HG02840 (cell line): ENCODE measurements at regions not wholly inside any gene's neighbourhood (a gene's known extent, or its start where the extent isn't known, plus 50 kb on each side); places are given as distances from the start of the nearest gene placed in this dataset.
"Not testable (repeated sequence)": the region's sequence is repeated elsewhere in the genome, so short reads cannot be mapped to it uniquely, and the experiment has no call there.

ENCODE experiments used
- ATAC-seq: cut with Tn5 transposase; IDR thresholded peaks from one replicate; pipeline ENCODE4 v1.9.1; 2021; ENCODE audit warnings: mild to moderate bottlenecking, moderate library complexity, moderate number of reproducible peaks; ENCODE audit not compliant: unreplicated experiment, low FRiP score

DNA sequence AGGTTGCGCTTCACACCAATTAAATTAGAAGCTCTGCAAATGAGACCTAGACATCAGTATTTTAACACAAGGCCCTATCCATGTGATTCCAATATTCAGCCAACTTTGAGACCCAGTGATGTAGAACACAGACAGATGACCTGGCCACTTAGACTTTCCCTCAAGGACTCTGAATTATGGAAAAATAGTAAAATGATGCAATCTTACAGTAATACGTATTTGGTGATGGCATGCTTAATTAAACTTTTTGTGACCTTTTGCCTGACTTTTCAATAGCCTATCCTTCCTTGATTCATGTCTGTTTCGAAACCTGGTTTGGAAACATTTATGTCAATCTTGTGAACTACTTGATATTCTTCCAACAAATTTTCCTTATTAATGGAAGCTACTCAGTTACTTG is 521.2 kb downstream of the KCNA4 start:
- no peak for ATAC-seq

DNA sequence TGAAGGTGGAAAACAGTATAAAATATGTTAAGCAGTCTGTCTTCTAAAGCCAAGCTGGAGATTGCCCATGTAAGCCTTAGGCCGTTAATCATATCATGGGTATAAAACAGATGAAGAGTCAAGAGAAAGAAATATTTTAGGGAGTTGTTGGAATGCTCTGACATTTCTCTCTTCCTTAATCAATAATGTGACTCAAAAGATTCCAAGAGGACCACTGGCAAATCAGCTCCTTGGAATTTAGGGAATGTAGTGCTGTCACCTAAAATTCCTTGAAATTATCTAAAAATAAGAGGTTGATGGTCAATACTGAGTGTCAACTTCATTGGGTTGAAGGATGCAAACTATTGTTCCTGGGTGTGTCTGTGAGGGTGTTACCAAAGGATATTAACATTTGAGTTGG is 525.9 kb downstream of the KCNA4 start:
- ATAC-seq: no peak

DNA sequence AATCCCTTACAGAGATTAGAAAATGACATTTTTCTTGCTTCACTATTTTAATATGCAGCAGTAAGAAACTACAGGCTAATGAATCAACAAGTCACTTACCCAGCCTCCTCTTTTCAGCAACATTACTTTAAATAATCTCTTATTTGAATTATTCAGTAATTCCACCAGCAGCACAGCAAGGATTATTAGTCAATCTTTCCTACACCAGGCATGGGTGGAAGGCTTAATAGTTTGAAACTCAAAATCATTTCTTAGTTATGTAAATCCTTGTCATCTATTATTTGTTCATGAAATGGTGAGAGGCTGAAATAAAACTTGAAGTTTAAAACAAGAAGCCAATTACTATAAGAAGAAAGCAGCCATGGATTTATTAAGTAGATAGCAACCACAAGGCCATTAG is 530.5 kb downstream of the KCNA4 start:
- no peak for ATAC-seq

DNA sequence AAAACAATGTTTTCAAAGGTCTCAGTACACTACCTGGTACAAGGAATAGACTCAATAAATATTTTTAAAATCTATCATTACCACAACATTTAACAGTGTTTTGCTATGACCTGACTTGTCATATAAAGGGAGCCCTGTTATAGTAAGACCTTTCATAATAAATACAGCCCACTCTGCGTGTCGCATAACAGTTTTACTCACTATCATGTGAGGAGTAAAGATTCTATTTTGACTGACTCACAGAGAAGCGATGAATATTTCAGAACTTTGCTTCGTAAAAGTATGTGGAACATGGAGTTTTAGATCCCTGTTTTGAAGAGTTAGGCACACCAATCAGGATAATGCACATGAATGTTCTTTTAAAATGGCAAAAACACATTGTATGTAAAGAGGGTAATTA is 531.2 kb downstream of the KCNA4 start:
- ATAC-seq: no peak

DNA sequence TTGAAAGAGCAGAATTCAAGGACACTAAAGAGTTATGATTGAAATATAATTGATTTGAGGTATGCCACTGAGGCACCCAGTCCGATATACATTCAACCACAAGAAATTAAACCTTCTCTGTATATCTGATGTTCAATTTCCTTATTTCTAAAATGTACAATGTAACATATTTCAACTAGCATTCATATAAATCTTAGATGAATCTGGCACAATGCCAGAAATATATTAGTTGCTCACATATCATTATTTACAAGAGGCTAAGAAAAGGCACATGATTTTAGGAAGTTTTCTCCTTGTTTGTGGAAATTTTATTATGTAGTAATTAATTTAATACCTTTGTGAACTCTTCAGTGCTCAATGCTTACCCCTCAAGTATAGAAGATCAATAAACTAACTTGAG is 532.3 kb downstream of the KCNA4 start:
- ATAC-seq: no peak

DNA sequence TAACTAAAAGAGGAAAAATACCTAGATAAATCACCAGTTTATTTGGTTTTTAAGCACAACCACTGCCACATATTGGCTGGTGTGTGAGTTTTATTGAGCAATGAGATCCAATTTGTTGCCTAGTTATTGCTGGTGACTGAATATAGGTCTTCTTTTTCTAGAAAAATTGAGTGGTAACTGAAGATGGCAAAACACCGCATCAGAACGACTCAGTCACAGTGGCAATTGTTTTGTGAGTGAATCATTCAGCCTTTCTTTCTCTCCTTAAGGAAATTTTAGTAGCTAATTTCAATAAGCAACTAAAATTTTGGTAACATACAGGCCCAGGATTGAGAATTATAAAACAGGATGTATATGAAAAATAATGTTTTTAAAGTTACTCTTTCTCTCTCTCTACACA is 533.0 kb downstream of the KCNA4 start:
- no peak for ATAC-seq

DNA sequence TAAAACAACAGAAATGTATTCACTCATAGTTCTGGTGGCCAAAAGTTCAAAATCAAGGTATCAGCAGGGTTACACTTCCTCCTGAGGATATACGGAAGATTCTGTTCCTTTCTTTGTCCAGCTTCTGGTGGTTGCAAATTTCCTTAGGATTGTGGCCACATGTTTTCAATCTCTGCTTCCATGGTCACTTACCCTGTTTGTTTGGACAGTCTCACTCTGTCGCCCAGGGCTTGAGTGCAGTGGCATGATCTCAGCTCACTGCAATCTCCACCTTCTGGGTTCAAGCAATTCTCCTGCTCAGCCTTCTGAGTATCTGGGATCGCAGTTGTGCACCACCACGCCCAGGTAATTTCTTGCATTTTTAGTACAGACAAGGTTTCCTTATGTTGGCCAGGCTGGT is 534.3 kb downstream of the KCNA4 start:
- ATAC-seq: no peak

DNA sequence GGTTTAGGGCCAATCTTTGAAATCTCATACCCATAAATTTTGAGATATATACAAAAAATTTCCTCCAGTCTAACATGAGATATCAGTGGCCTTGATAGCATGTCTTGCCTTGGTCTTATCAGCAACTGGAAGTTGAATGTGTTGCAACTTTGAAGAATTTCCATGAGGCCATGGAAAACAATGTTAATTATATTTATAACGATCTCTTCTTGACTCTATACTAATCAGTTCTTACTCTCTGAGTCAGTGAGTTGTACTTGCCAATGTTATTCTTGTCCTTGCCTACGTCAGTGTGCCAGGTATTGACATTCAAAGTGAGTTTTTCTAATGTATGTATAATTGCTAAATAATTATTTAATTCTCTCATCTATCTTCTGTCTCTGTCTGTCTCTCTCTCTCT is 535.1 kb downstream of the KCNA4 start:
- ATAC-seq: no peak

DNA sequence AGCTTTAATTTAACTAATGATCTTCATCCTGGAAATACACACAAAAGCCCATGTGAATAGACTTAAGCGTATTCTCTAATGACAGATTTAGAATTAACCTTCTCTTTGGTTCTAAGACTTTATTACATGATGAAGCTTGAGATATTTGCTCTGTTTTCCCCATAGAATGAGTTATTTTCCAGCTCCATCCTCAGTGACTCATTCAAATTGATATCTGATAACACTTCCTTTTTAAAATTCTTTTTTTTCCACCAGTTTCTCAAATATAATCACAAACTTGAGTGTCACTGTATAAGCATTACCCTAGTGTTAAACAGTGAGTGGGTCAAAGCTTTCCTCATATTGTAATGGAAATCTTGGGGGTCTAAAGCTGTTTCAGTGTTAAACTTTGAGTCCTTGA is 535.8 kb downstream of the KCNA4 start:
- no peak for ATAC-seq

DNA sequence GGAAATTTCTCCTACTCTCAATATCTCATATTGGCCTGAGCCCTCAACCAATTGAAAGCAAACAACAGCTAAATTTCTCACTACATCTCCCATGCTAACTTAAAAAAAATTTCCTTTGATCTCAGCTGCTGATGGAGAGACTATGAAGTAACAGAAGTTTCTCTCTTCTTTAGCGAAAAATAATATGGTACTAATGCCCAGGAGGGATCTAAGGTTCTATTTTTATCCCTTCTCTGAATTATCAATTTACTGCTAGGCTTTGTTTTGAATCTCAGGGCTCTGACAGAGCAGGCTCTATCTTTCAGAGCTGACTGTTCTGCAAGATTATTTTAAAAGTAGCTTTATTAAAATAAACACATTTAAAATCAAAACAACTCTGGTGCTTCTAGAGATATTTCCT is 558.6 kb downstream of the KCNA4 start:
- ATAC-seq: no peak

DNA sequence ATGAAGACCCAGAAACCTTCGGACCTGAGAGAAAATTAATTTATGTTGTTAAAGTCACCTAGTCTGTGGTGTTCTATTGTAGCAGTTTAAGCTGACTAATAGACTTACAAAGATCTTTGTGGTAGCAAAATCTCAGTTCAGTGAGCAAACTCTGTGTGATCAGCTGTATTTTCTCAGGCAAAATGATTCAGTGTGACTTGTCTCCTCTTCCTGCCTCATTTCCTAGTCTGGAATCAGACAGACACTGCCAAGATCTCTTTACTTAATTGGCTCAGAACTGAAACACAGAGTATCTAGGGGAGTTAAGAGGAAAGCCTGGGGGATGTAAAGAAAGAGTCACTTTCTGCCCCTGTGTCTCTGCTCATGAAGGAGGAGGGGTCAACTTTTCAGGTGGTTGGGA is 564.7 kb downstream of the KCNA4 start:
- ATAC-seq: no peak

DNA sequence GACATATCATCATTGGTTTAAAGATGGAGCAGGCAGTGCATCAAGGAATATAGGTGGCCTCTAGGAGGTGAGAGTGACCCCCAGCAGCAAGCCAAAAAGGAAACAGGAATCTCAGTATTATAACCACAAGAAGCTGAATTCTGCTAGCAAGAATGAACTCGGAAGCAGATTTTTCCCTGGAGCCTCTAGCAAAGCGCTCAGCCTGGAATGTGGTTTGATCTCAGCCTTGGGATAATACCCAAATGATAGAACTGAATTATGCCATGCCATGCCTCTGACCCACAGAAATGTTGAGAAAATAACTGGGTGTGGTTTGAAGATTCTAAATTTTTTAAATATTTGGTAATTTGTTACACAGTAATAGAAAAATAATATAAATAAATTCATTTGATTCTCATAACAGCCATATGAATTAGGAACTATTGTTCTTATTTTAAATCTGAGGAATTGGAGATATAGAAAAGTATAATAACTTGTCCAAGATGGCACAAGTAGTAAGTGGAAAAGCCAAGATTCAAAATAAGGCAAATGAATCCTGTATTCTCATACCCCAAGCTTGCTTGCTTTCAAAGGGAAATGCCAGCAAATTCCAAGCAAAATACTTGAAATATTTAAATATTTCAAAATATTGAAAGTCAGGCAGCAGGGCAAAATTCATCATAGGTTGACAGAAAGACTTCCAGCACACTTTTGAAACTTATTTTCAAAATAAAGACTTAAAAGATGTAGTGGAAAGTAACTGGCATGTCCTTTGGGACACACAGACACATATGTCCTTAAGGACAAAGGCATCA is 567.4 kb downstream of the KCNA4 start:
- no peak for ATAC-seq

DNA sequence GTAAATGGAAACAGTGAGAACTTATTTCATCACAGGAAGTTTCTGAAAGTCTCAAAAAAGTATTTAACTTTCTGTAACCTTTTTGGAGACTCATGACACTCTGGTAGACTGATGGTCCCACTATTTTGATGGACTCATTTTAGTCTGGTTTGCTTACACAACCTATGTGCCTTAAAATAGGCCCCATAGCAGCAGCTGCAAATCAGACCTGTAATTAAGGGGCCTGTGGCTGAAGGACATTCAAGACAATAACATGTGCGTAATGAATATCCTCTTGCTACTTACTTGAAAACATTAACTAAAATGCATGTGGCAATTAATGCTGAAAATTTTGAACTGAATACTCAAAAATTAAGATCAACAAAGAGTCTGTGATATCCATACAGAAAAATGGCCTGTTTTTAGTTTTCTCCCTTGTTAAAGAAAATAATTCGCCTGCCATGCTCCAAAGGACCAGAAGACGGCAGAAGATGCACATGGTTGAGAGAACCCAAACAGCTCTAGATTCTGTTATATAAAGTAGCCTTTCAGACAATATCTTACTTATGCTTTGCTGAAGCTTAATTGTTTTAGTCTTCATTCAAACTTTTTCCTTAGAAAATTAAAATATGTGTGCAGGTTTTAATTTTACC is 568.5 kb downstream of the KCNA4 start:
- ATAC-seq: no peak

DNA sequence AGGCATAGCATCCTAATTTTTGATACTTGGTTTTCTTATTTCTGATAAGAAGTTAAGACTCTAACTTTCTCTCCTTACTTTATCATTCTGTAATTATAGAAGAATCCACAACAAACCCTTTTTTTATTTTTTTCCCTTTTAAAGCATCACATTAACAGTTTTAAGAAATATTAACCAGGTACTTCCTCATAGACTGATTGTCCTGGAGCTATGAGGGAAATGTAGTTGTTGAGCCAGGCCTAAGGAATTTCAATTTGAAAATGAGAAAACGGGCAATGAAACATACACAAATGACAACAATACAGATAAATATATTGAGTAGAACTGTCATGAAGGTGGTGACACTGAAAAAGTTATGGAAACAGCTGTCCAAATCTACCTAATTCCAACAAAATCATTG is 569.0 kb downstream of the KCNA4 start:
- ATAC-seq: no peak

DNA sequence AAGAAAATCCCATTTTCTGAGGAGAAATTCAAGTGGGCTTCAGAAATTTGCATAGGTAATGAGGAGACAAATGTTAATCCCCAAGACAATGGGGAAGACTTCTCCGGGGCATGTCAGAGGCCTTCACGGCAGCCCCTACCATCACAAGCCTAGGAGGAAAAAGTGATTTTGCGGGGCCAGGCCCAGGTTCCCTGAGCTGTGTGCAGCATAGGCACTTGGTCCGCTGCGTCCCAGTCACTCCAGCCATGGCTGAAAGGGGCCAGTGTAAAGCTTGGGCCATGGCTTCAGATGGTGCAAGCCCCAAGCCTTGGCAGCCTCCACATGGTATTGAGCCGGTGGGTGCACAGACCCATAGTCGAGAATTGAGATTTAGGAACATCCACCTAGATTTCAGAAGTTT is 570.7 kb downstream of the KCNA4 start:
- ATAC-seq: no peak

DNA sequence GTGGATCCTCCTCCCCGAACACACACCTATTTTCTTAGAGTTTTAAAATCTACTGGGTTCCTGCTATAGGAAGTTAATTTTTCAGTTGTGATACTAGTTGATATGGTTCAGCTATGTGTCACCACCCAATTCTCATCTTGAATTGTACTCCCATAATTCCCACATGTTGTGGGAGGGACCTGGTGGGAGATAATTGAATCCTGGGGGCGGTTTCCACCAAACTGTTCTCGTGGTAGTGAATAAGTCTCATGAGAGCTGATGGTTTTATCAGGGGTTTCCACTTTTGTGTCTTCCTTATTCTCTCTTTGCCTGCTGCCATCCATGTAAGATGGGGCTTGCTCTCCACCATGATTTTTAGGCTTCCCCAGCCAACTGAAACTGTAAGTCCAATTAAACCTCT is 571.6 kb downstream of the KCNA4 start:
- ATAC-seq: not testable (repeated sequence)

DNA sequence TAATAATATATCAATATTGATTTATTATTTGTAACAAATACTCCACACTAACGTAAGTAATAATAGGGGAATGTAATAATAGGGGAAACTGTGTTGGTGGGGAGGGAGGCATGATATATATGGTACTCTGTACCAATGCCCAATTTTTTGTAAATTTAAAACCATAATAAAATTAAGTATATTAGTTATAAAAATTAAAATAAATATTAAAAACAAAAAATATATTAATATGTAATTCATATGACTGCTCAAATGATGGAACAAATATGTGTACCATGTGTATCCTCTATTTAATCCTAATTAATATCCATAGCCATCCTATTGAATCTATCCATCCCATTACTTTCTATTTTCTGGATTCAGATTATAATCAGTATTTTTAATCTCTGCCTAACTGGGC is 578.0 kb downstream of the KCNA4 start:
- ATAC-seq: no peak

DNA sequence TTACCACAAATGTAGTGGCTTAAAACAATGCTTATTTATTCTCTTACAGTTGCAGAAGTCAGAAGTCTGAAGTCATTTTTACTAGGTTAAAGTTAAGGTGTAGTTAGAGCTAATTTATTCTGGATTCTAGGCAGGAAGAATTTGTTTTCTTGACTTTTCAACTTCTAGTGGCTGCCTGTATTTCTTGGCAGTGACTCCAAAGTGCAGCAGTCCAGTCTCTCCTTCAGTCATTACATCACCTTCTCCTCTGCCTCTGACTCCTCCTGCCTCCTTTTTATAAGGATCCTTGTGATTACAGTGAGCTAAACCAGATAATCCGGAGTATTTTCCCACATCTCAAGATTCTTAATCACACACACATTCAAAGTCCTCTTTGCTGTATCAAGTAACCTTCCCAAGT is 581.4 kb downstream of the KCNA4 start:
- no peak for ATAC-seq

DNA sequence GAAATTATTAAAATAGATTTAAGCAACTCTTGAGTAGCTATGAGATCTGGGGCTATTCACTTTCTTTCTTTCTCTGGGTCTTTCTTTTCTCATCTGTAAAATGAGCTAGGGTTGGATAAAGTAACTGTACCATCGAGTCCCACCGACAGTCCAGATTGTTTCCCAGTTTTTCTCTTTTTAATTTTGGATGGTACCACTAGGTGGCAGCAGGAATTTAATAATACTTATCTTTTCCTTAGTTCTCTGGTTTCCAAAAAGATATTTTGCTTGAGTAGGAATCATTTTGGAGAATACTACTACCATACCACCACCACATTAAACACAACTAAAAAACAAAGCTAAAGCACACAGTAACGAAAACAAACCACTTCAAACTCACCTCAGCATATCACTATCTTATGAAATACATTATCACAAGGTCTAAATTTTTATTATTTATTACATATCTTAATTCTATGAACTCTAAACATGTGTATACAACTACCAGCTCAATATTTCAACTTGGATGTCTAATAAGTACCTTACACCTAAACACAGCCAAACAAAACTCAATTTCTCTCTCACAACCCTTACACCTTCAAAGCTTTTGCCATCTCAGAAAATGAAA is 584.0 kb downstream of the KCNA4 start:
- ATAC-seq: no peak

DNA sequence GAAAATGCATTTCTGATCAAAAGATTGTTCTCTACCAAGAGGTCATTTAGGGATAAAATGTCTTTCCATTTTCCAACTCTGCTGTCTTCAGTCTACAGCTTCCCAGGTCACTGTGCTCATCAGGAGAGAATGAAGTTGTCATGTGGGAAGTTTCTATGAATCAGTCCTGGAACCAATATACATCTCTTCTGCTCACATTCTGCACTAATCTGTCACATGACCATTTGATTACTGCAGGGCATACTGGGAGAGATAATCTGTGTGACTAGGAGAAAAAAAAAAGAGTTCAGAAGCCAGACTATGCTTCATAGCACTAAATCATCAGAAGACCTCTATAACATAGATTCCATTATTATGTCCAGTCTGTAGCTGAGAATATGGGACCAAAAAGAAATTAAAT is 611.5 kb downstream of the KCNA4 start:
- no peak for ATAC-seq

DNA sequence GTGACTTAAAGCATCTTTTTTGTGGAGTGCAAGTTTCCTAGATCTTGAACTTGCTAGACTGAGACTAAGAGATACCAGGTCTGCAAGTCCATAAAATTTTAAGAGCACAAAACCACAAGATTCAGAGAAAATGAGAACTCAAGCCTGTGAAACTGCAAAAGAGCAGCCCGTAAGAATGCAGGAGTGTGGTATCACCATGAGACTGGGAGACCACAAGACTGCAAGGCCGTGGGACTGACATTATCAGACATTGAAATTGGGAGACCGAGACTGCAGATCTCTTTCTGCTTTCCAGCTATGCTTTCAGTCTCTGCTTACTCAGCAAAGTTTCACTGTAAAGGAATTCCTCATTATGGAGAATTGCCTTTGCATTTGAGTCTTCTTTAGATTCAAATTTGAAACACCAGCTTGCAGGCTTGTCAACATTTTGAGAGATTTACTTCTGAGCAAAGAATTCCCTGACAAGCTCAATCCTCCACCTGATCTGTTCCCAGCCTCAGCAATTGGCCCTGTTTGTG is 621.2 kb downstream of the KCNA4 start:
- ATAC-seq: no peak

DNA sequence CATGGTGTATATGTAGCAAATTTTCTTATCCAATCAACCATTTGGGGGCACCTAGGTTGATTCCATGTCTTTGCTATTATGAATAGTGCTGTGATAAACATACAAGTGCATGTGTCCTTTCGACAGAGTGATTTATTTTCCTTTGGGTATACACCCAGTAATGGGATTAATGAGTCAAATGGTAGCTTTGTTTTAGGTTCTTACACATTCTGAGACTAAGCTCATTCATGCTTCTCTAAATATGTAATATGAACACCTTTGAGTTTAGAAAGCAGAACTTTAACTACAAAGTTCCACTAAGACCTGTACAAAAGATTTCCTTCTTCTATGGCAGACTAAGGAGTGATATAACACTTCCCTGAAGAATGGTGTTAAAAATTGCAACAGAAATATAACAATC is 627.0 kb downstream of the KCNA4 start:
- no peak for ATAC-seq
